Neural progenitor cell (in vitro differentiated cells): ENCODE measurements at regions not wholly inside any gene's neighbourhood (a gene's known extent, or its start where the extent isn't known, plus 50 kb on each side); places are given as distances from the start of the nearest gene placed in this dataset.

ENCODE experiments used
- DNase-seq: peaks from one replicate; pipeline ENCODE4 v3.0.0-alpha.2; 2016; ENCODE audit warnings: low spot score
- H2AFZ ChIP-seq: fragments of 200-600 bp; sonication (generic); replicated peaks from 2 replicates; pipeline ENCODE4 v1.6.1; 2016; ENCODE audit warnings: antibody characterized with exemption
- H3F3A ChIP-seq: fragments of 200-600 bp; sonication (generic); 2 replicates; pipeline ENCODE4 v1.6.1; 2016; ENCODE audit warnings: antibody characterized with exemption, low read depth
- H3K27ac ChIP-seq: fragments of 200-600 bp; sonication (generic); 2 replicates; pipeline ENCODE4 v1.5.1; 2016; ENCODE audit warnings: mild to moderate bottlenecking
- H3K27me3 ChIP-seq: fragments of 200-600 bp; sonication (generic); 2 replicates; pipeline ENCODE4 v1.6.1; 2016; ENCODE audit warnings: mild to moderate bottlenecking, moderate library complexity
- H3K36me3 ChIP-seq: fragments of 200-600 bp; sonication (generic); 2 replicates; pipeline ENCODE4 v1.5.1; 2016
- H3K4me1 ChIP-seq: fragments of 200-600 bp; sonication (generic); 2 replicates; pipeline ENCODE4 v1.6.1; 2016; ENCODE audit warnings: mixed run types
- H3K4me2 ChIP-seq: fragments of 200-600 bp; sonication (generic); 2 replicates; pipeline ENCODE4 v1.6.1; 2016
- H3K4me3 ChIP-seq: fragments of 200-600 bp; sonication (generic); 2 replicates; pipeline ENCODE4 v1.5.1; 2016
- H3K79me2 ChIP-seq: fragments of 200-600 bp; sonication (generic); 2 replicates; pipeline ENCODE4 v1.6.1; 2016; ENCODE audit warnings: low read depth
- H3K9ac ChIP-seq: fragments of 200-600 bp; sonication (generic); 2 replicates; pipeline ENCODE4 v1.6.1; 2016
- H3K9me3 ChIP-seq: fragments of 200-600 bp; sonication (generic); 2 replicates; pipeline ENCODE4 v1.5.1; 2016; ENCODE audit warnings: low read depth
- H4K20me1 ChIP-seq: fragments of 200-600 bp; sonication (generic); 2 replicates; pipeline ENCODE4 v1.6.1; 2016; ENCODE audit warnings: low read depth
- H3K27ac Mint-ChIP-seq: 3 replicates; pipeline ENCODE4 v1.8.0; 2021; ENCODE audit warnings: mixed read lengths
- H3K27me3 Mint-ChIP-seq: 2 replicates; pipeline ENCODE4 v1.8.0; 2022; ENCODE audit warnings: low read depth, mild to moderate bottlenecking, inconsistent platforms, moderate library complexity, mixed read lengths; ENCODE audit not compliant: insufficient read depth
- H3K36me3 Mint-ChIP-seq: 3 replicates; pipeline ENCODE4 v1.8.0; 2021; ENCODE audit warnings: mixed read lengths
- H3K4me1 Mint-ChIP-seq: 3 replicates; pipeline ENCODE4 v1.8.0; 2021; ENCODE audit warnings: mixed read lengths
- H3K4me3 Mint-ChIP-seq: 3 replicates; pipeline ENCODE4 v1.8.0; 2021; ENCODE audit warnings: mild to moderate bottlenecking, moderate library complexity, mixed read lengths
- H3K9me3 Mint-ChIP-seq: 3 replicates; pipeline ENCODE4 v1.8.0; 2020; ENCODE audit warnings: mixed read lengths
- EZH2 ChIP-seq: fragments of 200-600 bp; sonication (generic); IDR thresholded peaks from 2 replicates; pipeline ENCODE4 v1.6.1; 2017; ENCODE audit warnings: antibody characterized with exemption, mild to moderate bottlenecking, moderate library complexity
- EZH2phosphoT487 ChIP-seq: fragments of 200-600 bp; sonication (generic); IDR thresholded peaks from 2 replicates; pipeline ENCODE4 v1.6.1; 2017; ENCODE audit warnings: antibody characterized with exemption
- TF ChIP-seq, protein P1 (sequence below): fragments of 200-600 bp; sonication (generic); IDR thresholded peaks from 2 replicates; pipeline ENCODE4 v1.5.1; 2017; ENCODE audit warnings: antibody characterized with exemption, mild to moderate bottlenecking

DNA sequence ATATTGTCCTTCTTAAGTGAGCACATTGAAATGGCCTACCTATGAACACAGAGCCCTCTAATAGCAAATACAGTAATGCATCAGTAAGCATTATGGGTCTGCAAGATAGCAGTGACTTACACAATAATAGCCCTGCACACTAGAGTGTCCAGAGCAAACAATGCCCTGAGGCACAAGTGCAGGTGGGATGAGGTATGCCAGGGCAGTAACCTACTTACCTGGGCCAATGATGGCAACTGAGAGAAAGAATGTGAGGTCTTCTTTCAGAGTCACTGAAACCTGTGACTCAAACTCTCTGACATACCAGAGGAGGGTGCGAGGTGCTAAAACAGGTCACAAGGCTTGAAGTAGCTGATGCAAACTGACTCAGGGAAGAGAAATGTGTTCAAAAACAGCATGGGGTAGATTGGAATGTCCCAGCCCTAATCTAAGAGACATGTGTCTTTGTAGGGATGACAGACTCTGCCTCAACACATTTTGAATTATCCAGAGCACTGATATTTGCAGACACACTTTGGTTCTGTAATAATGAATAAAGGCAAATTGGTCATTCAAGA lies 168.5 kb upstream of the RUNX1 start:
- Histone ChIP-seq H3K9me3 (no peaks in the 10 kb centered on the region), H3K79me2 (no peaks in the 10 kb centered on the region), H4K20me1 (no peaks in the 10 kb centered on the region), H3K27ac (no peak overlapping the region), H3K36me3 (no peaks in the 10 kb centered on the region), H3K9ac (no peak overlapping the region), H2AFZ (no peak overlapping the region), H3F3A (peaks cover 13% of the 10 kb centered on the region), H3K4me1 (peaks cover 41% of the 10 kb centered on the region), H3K4me2 (no peak overlapping the region), H3K4me3 (no peak overlapping the region), H3K27me3 (no peaks in the 10 kb centered on the region)
- Mint-ChIP-seq H3K9me3 (no peaks in the 10 kb centered on the region), H3K27ac (no peak overlapping the region), H3K36me3 (no peaks in the 10 kb centered on the region), H3K4me3 (no peak overlapping the region), H3K27me3 (peaks cover 14% of the 10 kb centered on the region), H3K4me1 (peaks cover 8% of the 10 kb centered on the region)
- DNase-seq = no peak
- no peak for TF ChIP-seq EZH2
- TF ChIP-seq EZH2phosphoT487 = no peak
- TF ChIP-seq, protein P1, sequence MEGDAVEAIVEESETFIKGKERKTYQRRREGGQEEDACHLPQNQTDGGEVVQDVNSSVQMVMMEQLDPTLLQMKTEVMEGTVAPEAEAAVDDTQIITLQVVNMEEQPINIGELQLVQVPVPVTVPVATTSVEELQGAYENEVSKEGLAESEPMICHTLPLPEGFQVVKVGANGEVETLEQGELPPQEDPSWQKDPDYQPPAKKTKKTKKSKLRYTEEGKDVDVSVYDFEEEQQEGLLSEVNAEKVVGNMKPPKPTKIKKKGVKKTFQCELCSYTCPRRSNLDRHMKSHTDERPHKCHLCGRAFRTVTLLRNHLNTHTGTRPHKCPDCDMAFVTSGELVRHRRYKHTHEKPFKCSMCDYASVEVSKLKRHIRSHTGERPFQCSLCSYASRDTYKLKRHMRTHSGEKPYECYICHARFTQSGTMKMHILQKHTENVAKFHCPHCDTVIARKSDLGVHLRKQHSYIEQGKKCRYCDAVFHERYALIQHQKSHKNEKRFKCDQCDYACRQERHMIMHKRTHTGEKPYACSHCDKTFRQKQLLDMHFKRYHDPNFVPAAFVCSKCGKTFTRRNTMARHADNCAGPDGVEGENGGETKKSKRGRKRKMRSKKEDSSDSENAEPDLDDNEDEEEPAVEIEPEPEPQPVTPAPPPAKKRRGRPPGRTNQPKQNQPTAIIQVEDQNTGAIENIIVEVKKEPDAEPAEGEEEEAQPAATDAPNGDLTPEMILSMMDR = no peak

DNA sequence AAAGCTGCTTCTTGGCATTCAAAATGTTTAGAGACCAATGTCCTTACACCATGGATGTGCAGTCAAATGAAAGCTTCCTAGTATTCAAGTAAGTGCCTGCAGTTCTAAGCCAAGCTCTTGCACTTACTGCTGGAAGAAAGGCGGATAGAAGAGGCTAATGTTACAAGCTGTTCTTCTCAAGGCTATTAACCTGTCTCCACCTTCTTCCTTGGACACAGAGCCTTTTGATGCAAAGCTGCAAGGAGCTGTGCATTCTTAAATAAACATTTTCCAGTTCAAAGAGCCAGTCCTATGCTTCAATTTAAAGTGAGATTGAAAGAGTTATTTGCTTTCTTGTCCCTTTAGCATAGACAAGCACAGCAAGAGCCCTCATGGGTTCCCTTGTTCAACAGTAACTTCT lies 167.9 kb upstream of the RUNX1 start:
- no peaks in the 10 kb centered on the region for H3K9me3 Mint-ChIP-seq
- Histone ChIP-seq H3K36me3 (no peaks in the 10 kb centered on the region), H3K4me3 (no peak overlapping the region), H3K9ac (no peak overlapping the region), H3K4me1 (peaks cover 41% of the 10 kb centered on the region), H3K4me2 (no peak overlapping the region), H2AFZ (no peak overlapping the region), H3F3A (peaks cover 13% of the 10 kb centered on the region), H3K9me3 (no peaks in the 10 kb centered on the region), H4K20me1 (no peaks in the 10 kb centered on the region), H3K79me2 (no peaks in the 10 kb centered on the region), H3K27ac (no peak overlapping the region), H3K27me3 (no peaks in the 10 kb centered on the region)
- no peak for DNase-seq
- H3K4me1 Mint-ChIP-seq = peaks cover 8% of the 10 kb centered on the region
- no peak overlapping the region for H3K27ac Mint-ChIP-seq
- TF ChIP-seq EZH2 (no peak), EZH2phosphoT487 (no peak)
- no peak overlapping the region for H3K4me3 Mint-ChIP-seq
- H3K27me3 Mint-ChIP-seq = peaks cover 14% of the 10 kb centered on the region
- H3K36me3 Mint-ChIP-seq = no peaks in the 10 kb centered on the region

DNA sequence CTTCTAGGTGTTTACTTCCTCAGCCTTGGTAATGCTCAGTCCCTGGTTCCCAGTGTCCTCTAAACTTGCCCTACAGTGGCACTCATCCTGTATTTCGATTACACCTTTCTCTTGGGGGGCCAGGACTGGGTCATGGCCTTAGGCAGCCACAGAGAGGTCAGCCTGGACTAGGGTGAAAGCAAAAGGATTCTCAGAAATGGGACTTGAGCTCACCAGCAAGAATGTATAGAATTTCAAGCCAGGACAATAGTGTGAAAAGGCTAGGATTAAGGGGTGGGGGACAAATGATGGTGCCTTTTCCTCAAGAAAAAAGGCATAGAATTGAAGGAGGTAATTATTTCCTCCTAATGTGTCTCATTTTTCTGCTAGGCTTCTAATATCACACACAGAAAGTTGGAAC lies 166.8 kb upstream of the RUNX1 start:
- peaks cover 8% of the 10 kb centered on the region for H3K4me1 Mint-ChIP-seq
- H3K36me3 ChIP-seq = no peaks in the 10 kb centered on the region
- peak; percentile 53 for DNase-seq
- H3K27me3 Mint-ChIP-seq = peaks cover 9% of the 10 kb centered on the region
- no peak overlapping the region for H3K4me3 ChIP-seq
- no peak overlapping the region for H3K9ac ChIP-seq
- H3K9me3 Mint-ChIP-seq = no peaks in the 10 kb centered on the region
- TF ChIP-seq, protein P1 = no peak
- TF ChIP-seq EZH2 (no peak), EZH2phosphoT487 (no peak)
- peak overlapping the region; percentile 43 for H3K4me2 ChIP-seq
- H3K4me1 ChIP-seq = peaks cover 41% of the 10 kb centered on the region
- H3K79me2 ChIP-seq = no peaks in the 10 kb centered on the region
- no peaks in the 10 kb centered on the region for H4K20me1 ChIP-seq
- H3K4me3 Mint-ChIP-seq = no peak overlapping the region
- H3F3A ChIP-seq = peaks cover 13% of the 10 kb centered on the region
- no peak overlapping the region for H2AFZ ChIP-seq
- H3K27ac ChIP-seq = no peak overlapping the region
- H3K9me3 ChIP-seq = no peaks in the 10 kb centered on the region
- H3K27ac Mint-ChIP-seq = no peak overlapping the region
- H3K27me3 ChIP-seq = no peaks in the 10 kb centered on the region
- H3K36me3 Mint-ChIP-seq = no peaks in the 10 kb centered on the region

DNA sequence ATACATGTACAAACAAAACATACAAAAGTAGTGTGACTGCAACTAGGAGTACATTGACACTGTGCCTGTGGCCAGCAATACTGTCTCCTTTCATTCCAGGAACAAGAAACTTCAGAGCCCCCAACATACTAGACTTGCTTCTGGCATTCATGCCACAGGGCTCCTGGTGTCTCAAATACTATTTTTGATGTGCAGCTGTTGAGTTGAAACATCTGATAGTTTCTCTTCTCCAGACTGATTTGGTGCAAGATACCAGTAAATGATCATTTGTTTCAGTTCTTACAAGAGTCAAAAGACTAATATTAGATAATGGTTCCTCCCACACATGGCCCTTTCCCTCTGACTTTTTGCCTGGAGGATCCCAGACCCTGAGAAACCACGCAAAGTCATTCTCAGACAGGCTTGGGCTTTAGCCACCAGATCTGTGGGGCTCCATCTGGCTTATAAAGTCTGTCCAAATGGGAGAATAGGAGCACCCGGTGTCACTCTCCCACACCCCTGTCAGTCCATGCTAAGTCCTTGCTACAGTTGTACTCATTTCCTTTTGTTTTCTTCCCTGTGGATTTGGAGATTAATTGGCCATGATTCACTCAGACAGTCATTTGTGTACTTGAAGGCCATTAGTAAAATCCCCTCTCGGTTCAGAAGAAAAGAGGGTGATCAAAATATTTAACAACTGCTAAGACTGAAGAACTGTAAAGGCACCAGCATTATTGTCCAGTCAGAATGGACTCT lies 163.5 kb upstream of the RUNX1 start:
- Histone ChIP-seq H3K27me3 (no peaks in the 10 kb centered on the region), H3K36me3 (no peaks in the 10 kb centered on the region), H2AFZ (no peak overlapping the region), H3K4me2 (no peak overlapping the region), H3F3A (peaks cover 13% of the 10 kb centered on the region), H3K9me3 (no peaks in the 10 kb centered on the region), H3K4me3 (no peak overlapping the region), H3K27ac (no peak overlapping the region), H4K20me1 (no peaks in the 10 kb centered on the region), H3K9ac (no peak overlapping the region), H3K79me2 (no peaks in the 10 kb centered on the region), H3K4me1 (peaks cover 25% of the 10 kb centered on the region)
- Mint-ChIP-seq H3K27ac (no peak overlapping the region), H3K9me3 (no peaks in the 10 kb centered on the region), H3K4me3 (no peak overlapping the region), H3K4me1 (peaks cover 2% of the 10 kb centered on the region), H3K36me3 (no peaks in the 10 kb centered on the region), H3K27me3 (peaks cover 6% of the 10 kb centered on the region)
- DNase-seq = no peak
- TF ChIP-seq, protein P1 = no peak
- no peak for TF ChIP-seq EZH2
- TF ChIP-seq EZH2phosphoT487 = no peak
